ENCODE measurements at regions not wholly inside any gene's neighbourhood (a gene's known extent, or its start where the extent isn't known, plus 50 kb on each side); places are given as distances from the start of the nearest gene placed in this dataset.

DNA sequence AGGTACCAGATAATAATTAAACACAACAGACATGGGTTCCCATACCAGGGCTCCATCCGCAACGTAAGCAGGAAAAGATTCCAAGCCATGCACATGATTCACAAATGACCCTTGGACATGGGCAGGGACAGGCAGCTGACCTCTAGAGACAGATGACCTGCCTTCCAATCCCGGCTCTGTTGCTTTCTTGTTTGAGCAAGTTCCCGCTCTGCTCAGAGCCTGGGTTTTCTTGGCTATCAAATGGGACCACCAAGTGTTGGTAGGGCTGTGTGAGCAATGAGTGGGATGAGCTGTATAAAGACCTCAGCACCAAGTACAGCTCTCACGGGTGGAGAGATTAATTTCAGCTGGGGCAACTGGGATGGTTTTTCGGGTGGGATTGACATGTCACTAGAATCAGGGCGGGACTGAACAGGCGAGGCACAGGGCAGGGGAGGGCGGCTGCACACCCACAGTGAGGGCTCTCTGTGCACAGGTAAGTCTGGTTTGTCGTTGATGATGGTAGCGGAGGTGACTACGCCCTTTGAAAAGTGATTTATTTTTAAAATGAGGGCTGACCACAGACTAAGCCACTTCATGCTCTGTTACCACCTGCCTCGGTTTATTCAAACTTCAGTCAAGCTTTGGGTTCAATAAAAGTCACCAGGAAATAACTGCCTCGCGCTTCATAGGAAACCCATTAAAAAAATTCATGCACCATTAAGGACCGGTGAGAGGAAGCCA is 57.5 kb upstream of the IFFO2 start (continued):
- TF ChIP-seq MAFK (conservative IDR thresholded peaks at IDR 0.05 in 1 of 2, IDR thresholded peaks at IDR 0.05 in 1 of 2; ENCODE audit: low read length in 2 of 2) (peak; percentile 38; a peak in 3 of 4 replicates), TBX2 (CRISPR knock-in tag; IDR thresholded peaks at IDR 0.05; ENCODE audit: borderline replicate concordance) (0 out of 2 replicates have a peak, but pooled peaks have one; percentile 45), ZFP1 (CRISPR knock-in tag; IDR thresholded peaks at IDR 0.05) (no peak), HMG20A (CRISPR knock-in tag; IDR thresholded peaks at IDR 0.05; ENCODE audit: borderline replicate concordance) (peak; percentile 61; the same call in 1 of the 2 replicates), HNF4A (CRISPR knock-in tag; IDR thresholded peaks at IDR 0.05) (peak; percentile 93), RFXANK (CRISPR knock-in tag; IDR thresholded peaks at IDR 0.05) (0 out of 2 replicates have a peak, but pooled peaks have one; percentile 29), ATF7-NPFF (CRISPR knock-in tag; IDR thresholded peaks at IDR 0.05; ENCODE audit: low read depth) (no peak), SALL1 (CRISPR knock-in tag; IDR thresholded peaks at IDR 0.05) (peak; percentile 83), ZNF317 (CRISPR knock-in tag; IDR thresholded peaks at IDR 0.05) (no peak), GATAD2A (CRISPR knock-in tag; IDR thresholded peaks at IDR 0.05) (peak; percentile 77), NR2F2 (IDR thresholded peaks at IDR 0.05; ENCODE audit: borderline replicate concordance, low read depth) (peak; percentile 69; the same call in 1 of the 2 replicates), LCORL (IDR thresholded peaks at IDR 0.05) (no peak), LCORL (CRISPR knock-in tag; IDR thresholded peaks at IDR 0.05) (peak; percentile 71), ZNF552 (CRISPR knock-in tag; IDR thresholded peaks at IDR 0.05; ENCODE audit: borderline replicate concordance) (no peak), MIER2 (CRISPR knock-in tag; IDR thresholded peaks at IDR 0.05) (0 out of 2 replicates have a peak, but pooled peaks have one; percentile 29), NKX3-1 (CRISPR knock-in tag; IDR thresholded peaks at IDR 0.05) (no peak), NCOR1 (IDR thresholded peaks at IDR 0.05; ENCODE audit: borderline replicate concordance, low read length) (peak; percentile 34; the same call in 1 of the 2 replicates), HNRNPH1 (optimal IDR thresholded peaks at IDR 0.05; ENCODE audit: low read depth, low read length) (no peak), ZNF432 (CRISPR knock-in tag; IDR thresholded peaks at IDR 0.05; ENCODE audit: borderline replicate concordance) (no peak), SMARCE1 (IDR thresholded peaks at IDR 0.05; ENCODE audit: borderline replicate concordance) (no peak), SP5 (CRISPR knock-in tag; IDR thresholded peaks at IDR 0.05; ENCODE audit: borderline replicate concordance, low read depth) (peak; percentile 82), KAT7 (CRISPR knock-in tag; IDR thresholded peaks at IDR 0.05; ENCODE audit: borderline replicate concordance) (no peak)
- TF ChIP-seq, protein P1, sequence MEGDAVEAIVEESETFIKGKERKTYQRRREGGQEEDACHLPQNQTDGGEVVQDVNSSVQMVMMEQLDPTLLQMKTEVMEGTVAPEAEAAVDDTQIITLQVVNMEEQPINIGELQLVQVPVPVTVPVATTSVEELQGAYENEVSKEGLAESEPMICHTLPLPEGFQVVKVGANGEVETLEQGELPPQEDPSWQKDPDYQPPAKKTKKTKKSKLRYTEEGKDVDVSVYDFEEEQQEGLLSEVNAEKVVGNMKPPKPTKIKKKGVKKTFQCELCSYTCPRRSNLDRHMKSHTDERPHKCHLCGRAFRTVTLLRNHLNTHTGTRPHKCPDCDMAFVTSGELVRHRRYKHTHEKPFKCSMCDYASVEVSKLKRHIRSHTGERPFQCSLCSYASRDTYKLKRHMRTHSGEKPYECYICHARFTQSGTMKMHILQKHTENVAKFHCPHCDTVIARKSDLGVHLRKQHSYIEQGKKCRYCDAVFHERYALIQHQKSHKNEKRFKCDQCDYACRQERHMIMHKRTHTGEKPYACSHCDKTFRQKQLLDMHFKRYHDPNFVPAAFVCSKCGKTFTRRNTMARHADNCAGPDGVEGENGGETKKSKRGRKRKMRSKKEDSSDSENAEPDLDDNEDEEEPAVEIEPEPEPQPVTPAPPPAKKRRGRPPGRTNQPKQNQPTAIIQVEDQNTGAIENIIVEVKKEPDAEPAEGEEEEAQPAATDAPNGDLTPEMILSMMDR (CRISPR knock-in tag; IDR thresholded peaks at IDR 0.05): no peak
- TF ChIP-seq, protein P2, sequence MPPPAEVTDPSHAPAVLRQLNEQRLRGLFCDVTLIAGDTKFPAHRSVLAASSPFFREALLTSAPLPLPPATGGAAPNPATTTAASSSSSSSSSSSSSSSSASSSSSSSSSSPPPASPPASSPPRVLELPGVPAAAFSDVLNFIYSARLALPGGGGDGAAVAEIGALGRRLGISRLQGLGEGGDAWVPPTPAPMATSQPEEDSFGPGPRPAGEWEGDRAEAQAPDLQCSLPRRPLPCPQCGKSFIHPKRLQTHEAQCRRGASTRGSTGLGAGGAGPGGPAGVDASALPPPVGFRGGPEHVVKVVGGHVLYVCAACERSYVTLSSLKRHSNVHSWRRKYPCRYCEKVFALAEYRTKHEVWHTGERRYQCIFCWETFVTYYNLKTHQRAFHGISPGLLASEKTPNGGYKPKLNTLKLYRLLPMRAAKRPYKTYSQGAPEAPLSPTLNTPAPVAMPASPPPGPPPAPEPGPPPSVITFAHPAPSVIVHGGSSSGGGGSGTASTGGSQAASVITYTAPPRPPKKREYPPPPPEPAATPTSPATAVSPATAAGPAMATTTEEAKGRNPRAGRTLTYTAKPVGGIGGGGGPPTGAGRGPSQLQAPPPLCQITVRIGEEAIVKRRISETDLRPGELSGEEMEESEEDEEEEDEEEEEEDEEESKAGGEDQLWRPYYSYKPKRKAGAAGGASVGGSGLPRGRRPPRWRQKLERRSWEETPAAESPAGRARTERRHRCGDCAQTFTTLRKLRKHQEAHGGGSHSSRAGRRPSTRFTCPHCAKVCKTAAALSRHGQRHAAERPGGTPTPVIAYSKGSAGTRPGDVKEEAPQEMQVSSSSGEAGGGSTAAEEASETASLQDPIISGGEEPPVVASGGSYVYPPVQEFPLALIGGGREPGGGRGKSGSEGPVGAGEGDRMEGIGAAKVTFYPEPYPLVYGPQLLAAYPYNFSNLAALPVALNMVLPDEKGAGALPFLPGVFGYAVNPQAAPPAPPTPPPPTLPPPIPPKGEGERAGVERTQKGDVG (CRISPR knock-in tag; IDR thresholded peaks at IDR 0.05; ENCODE audit: borderline replicate concordance): no peak
- TF ChIP-seq, protein P3, sequence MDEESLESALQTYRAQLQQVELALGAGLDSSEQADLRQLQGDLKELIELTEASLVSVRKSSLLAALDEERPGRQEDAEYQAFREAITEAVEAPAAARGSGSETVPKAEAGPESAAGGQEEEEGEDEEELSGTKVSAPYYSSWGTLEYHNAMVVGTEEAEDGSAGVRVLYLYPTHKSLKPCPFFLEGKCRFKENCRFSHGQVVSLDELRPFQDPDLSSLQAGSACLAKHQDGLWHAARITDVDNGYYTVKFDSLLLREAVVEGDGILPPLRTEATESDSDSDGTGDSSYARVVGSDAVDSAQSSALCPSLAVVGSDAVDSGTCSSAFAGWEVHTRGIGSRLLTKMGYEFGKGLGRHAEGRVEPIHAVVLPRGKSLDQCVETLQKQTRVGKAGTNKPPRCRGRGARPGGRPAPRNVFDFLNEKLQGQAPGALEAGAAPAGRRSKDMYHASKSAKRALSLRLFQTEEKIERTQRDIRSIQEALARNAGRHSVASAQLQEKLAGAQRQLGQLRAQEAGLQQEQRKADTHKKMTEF (CRISPR knock-in tag; IDR thresholded peaks at IDR 0.05): no peak
- TF ChIP-seq, protein P4, sequence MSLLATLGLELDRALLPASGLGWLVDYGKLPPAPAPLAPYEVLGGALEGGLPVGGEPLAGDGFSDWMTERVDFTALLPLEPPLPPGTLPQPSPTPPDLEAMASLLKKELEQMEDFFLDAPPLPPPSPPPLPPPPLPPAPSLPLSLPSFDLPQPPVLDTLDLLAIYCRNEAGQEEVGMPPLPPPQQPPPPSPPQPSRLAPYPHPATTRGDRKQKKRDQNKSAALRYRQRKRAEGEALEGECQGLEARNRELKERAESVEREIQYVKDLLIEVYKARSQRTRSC (CRISPR knock-in tag; IDR thresholded peaks at IDR 0.05; ENCODE audit: low read depth): no peak

Measured in HepG2 (cell line).